Bronchial epithelial cell (primary cell): ENCODE measurements at regions not wholly inside any gene's neighbourhood (a gene's known extent, or its start where the extent isn't known, plus 50 kb on each side); places are given as distances from the start of the nearest gene placed in this dataset.

ENCODE experiments used
- DNase-seq: peaks from one replicate; pipeline ENCODE4 v3.0.0-alpha.2; 2010; ENCODE audit warnings: low read depth
- FAIRE-seq: peaks from 2 replicates; lab custom pipeline; 2011; peaks lifted over from hg19 to GRCh38; lab: Jason Lieb, UNC
- H3K27me3 ChIP-seq: 2 replicates; pipeline ENCODE4 v1.5.1; 2011; ENCODE audit warnings: low read length; ENCODE audit not compliant: control insufficient read depth, insufficient read depth
- H3K36me3 ChIP-seq: 2 replicates; pipeline ENCODE4 v1.5.1; 2011; ENCODE audit warnings: low read length; ENCODE audit not compliant: control insufficient read depth, insufficient read depth
- H3K4me3 ChIP-seq: 2 replicates; pipeline ENCODE4 v1.5.1; 2011; ENCODE audit warnings: mild to moderate bottlenecking, low read depth, low read length, control low read depth
- TF ChIP-seq, protein P1 (sequence below): IDR thresholded peaks from 2 replicates; pipeline ENCODE4 v1.5.1; 2011; ENCODE audit warnings: mild to moderate bottlenecking, moderate library complexity, low read length, control low read depth, inconsistent platforms; ENCODE audit not compliant: insufficient read depth, severe bottlenecking

GRCh38 chr17:73717690-73718089, 73.4 kb upstream of the SDK2 start:
- no peaks in the 10 kb centered on the region for H3K36me3 ChIP-seq
- H3K27me3 ChIP-seq: peaks cover 2% of the 10 kb centered on the region
- TF ChIP-seq, protein P1, sequence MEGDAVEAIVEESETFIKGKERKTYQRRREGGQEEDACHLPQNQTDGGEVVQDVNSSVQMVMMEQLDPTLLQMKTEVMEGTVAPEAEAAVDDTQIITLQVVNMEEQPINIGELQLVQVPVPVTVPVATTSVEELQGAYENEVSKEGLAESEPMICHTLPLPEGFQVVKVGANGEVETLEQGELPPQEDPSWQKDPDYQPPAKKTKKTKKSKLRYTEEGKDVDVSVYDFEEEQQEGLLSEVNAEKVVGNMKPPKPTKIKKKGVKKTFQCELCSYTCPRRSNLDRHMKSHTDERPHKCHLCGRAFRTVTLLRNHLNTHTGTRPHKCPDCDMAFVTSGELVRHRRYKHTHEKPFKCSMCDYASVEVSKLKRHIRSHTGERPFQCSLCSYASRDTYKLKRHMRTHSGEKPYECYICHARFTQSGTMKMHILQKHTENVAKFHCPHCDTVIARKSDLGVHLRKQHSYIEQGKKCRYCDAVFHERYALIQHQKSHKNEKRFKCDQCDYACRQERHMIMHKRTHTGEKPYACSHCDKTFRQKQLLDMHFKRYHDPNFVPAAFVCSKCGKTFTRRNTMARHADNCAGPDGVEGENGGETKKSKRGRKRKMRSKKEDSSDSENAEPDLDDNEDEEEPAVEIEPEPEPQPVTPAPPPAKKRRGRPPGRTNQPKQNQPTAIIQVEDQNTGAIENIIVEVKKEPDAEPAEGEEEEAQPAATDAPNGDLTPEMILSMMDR: no peak
- H3K4me3 ChIP-seq: no peak overlapping the region
- FAIRE-seq (peak; percentile 77), DNase-seq (no peak)

DNA sequence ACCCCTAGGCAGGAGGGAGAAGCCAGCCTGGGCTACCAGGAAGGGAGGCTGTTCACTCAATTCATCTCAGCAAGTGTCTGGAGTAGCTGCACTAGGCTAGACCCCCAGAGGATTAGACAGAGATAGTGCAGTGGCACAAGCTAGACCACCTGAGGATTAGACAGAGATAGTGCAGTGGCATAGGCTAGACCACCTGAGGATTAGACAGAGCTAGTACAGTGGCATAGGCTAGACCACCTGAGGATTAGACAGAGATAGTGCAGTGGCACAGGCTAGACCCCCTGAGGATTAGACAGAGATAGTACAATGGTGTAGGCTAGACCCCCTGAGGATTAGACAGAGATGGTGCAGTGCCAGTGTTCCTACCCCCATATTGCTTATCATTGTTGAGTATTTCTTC, 74.1 kb upstream of the SDK2 start:
- DNase-seq (no peak), FAIRE-seq (no peak)
- Histone ChIP-seq H3K4me3 (no peak overlapping the region), H3K36me3 (no peaks in the 10 kb centered on the region), H3K27me3 (peaks cover 1% of the 10 kb centered on the region)
- TF ChIP-seq, protein P1: no peak

DNA sequence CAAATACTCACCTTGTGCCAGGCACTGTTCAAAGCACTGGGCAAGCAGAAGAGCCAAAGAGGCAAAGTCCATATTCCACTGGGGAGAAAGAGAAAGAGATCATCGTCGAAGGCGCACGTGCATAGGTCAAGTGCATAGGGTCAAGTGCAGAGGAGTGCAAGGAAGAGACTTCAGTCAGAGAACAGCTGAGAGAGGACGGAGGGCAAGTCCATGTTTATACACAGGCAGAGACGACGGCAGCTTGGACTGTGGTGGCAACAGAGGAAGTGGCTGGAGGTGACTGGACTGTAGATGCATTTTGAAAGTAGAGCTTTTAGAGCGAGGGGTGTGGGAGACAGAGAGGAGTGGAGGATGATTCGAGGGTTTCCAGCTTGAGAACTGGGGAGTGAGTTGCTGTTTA, 74.7 kb upstream of the SDK2 start:
- DNase-seq (no peak), FAIRE-seq (peak; percentile 23)
- TF ChIP-seq, protein P1: no peak
- Histone ChIP-seq H3K27me3 (no peaks in the 10 kb centered on the region), H3K4me3 (no peak overlapping the region), H3K36me3 (no peaks in the 10 kb centered on the region)

DNA sequence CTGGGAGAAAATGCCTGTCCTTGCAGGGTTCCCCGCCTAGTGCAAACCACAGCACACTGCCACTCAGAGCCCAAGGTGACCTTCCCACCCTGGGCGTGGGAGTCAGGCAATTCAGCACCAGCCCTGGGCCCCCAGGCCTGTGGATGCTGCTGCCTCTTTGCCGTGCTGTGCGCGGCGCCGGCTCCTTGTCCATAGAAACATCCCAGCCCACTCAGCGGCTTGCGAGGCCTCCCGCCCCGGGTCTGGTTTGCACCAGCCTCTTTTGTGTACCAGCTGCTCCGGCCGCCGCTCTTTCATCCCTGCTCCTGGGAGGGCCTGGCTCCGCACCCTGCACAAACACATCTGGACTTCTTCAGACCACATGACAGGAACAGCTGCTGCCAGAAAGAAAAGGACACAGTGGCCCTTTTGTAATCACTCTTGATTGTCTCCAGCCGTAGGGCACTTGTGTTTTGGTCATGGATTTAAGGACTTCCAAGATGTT, 75.4 kb upstream of the SDK2 start:
- TF ChIP-seq, protein P1: no peak
- H3K36me3 ChIP-seq: no peaks in the 10 kb centered on the region
- H3K27me3 ChIP-seq: no peaks in the 10 kb centered on the region
- DNase-seq (no peak), FAIRE-seq (no peak)
- H3K4me3 ChIP-seq: no peak overlapping the region

GRCh38 chr17:73720187-73720834, 76.1 kb upstream of the SDK2 start:
- TF ChIP-seq, protein P1: no peak
- DNase-seq (no peak), FAIRE-seq (no peak)
- Histone ChIP-seq H3K27me3 (no peaks in the 10 kb centered on the region), H3K4me3 (no peak overlapping the region), H3K36me3 (no peaks in the 10 kb centered on the region)

- no peak for DNase-seq
- no peaks in the 10 kb centered on the region for H3K27me3 ChIP-seq
- TF ChIP-seq, protein P1: no peak
- H3K36me3 ChIP-seq: no peaks in the 10 kb centered on the region
- no peak overlapping the region for H3K4me3 ChIP-seq
- no peak for FAIRE-seq
Observed at GRCh38 chr17:73722165-73722564, 77.9 kb upstream of the SDK2 start.
